NOMO-1 treated with dmso at 0.1 percent for 144 hours (cell line): ENCODE measurements at regions not wholly inside any gene's neighbourhood (a gene's known extent, or its start where the extent isn't known, plus 50 kb on each side); places are given as distances from the start of the nearest gene placed in this dataset.

ENCODE experiments used
- DNase-seq: peaks from one replicate; lab custom pipeline; 2025; ENCODE audit not compliant: unreplicated experiment; lab: John Stamatoyannopoulos, UW

DNA sequence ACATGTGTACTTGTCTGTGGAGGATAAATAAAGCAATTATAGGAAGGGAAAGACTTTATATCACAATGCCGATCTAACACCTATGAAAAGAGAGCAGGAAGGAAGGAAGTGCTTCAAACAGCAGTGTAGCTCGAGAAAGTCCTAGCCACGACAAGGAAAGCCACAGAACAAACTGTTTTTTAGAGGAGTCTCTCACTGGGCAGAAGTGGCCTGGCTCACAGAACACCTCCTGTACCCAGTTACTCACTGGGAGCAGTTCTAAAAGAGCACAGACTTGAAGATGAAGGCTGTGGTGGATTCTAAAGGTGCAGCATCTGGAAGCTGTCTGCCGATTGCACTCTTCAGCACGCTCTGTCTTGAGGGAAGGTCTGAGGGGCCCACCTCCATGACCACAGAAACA lies 248.8 kb upstream of the ATP11B start:
- DNase-seq = no peak

DNA sequence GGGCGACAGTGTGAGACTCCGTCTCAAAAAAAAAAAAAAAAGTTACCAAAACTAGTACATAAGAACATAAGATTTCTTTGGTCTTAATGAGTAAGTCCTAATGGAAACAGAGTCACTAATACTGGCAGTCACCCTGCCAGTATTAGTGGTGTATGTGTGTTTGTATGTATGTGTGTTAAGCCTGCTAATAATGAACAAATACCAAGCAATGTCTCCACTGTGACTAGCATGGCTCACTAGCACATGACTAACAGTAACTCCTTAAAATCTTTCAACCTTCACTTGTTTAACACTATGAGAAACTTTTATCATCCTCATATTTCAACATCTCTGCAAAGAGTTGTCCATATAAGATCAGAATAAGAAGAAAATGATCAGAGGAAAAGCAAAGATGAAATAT lies 231.0 kb upstream of the ATP11B start:
- DNase-seq = no peak

DNA sequence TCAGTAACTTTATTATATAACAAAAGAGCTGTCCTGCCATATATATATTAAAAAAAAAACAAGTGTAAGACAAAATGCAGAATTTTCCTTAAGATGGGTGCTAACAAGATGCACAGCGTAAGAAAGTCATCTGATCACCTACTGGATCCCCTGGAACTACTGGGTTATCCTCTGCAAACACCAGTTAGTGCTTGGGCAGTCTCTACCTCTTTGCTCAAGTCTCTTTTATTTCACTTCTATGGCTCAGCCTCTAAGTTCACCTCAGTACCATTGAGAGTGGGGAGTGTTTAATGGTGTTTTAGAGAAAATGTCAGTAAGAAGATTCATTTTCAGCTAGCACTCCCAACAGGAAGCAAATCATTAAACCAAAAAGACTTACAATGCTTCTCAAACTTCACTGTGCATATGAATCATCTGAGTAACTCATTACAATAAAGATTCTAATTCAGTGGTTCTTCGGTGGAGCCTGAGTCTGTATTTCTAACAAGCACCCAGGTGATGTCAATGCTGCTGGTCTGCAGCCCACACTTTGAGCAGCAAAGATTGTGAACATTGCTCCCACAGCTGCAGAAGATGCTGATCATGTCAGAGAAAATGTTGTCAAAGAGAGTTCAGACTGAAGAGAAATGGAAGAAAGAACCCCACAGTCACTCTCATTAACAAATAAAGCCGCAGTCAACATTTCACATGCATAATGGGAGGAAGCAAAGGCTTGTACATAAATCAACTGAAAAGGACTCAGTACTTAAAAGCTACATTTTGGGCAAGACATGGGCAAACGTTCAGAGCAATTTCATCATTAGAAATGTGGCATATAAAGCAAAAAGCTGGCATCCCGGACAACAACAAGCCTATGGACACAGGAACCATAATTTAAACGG lies 227.1 kb upstream of the ATP11B start:
- DNase-seq = no peak

- DNase-seq = no peak
These were observed 225.6 kb upstream of the ATP11B start for GRCh38 chr3:182567700-182568099.

- DNase-seq = no peak
These were observed 225.0 kb upstream of the ATP11B start for GRCh38 chr3:182568261-182568660.

GRCh38 chr3:182568876-182569275 lies 224.4 kb upstream of the ATP11B start:
- DNase-seq = no peak

DNA sequence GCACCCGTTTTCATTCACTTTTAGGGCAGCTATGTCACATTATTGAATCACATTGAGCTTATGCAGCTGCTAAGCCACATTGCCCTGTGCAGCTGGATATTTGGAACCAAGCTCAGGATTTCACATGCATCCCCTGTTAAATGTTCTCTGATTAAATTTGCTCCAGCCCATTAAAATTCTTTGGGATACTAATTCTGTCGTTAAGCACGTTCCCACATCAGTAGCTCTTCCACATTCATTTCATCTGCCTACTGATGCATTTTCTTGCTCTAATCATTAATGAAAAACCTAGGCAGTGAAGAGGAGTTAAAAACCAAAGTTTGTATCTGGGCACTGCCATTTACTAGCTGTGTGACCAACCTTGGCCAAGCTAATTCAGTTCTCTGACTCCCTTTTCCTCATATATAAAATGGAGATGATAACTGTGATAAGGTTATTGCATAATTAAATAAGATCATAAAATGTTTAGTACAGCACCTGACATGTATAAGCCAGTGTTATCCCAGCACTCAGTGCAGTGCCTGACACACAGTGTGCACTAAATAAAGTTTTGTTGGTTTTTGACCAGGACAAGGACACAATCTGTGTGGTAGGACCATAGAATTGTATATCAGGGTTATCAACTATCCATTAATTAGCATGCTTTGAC lies 222.2 kb upstream of the ATP11B start:
- DNase-seq = no peak

DNA sequence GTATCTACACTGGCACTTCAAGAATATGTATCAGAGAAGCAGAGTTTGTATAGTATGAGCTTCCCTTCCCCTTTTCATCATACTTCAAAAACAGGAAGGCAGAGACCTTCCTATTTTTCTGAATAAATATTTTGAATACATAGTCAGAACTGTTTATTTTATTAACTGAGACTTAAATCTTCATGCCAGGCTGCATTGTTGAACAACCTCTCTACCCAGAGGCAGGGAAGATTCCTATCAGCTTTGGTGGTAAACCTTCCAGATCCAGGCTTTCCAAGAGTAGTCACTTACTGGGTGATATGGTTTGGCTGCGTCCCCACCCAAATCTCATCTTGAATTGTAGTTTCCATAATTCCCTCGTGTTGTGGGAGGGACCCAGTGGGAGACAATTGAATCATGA lies 217.4 kb upstream of the ATP11B start:
- DNase-seq = no peak

DNA sequence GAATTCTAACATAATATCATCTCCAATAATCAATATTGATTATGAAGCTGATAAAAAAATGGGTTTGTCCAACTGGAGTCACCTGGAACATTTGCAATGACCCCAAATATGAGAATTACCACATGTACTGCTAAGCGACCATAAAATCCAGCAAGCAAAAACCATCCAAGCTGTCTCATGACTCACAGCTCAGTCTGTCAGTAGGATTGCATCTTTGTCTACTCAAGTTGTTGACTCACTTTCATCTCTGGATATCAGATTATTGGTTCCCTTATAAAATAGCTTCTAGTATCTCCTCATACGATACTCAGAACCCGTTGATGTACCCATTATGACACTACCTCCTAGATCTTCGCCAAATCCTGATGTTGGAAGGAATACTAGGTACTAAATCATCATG lies 209.8 kb upstream of the ATP11B start:
- DNase-seq = no peak

GRCh38 chr3:182585532-182586150 lies 207.7 kb upstream of the ATP11B start:
- DNase-seq = no peak

DNA sequence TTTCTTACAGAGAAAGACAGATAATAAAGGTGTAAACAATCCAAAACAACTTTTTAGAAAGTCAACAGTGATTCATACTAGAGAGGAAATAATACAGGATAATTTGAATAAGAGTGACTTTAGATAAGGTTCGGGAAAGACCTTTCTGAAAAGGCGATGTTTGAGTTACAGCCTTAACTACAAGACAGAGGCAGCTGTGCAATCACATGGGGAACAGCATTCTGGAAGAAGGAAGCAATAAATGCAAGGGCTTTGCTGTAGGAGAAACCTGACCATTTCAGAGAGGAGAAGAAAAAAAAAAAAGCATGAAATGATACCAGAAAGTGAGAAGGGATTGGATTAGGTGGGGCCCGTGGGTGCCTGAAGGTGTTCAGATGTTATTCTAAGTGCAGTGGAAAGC lies 200.6 kb upstream of the ATP11B start:
- DNase-seq = no peak

GRCh38 chr3:182596676-182597410 lies 196.5 kb upstream of the ATP11B start:
- DNase-seq = no peak

DNA sequence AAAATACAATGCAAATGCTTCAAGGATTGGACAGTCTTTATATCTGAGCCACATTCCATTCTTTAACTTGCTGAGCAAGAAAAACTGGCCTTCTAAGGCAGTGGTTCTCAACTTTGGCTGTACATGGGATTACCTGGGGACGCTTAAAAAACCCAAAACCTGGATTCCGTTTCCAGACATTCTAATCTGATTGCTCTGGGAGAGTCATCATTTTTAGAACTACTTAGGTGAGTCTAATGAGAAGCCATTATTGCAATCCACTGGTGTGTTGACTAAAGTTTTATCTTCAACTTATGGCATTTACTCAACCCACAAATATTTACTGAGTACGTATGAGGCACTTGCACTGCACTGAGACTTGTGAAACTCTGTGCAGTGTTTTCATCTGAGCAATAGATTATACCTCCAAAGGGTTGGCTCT lies 195.7 kb upstream of the ATP11B start:
- no peak for DNase-seq

DNA sequence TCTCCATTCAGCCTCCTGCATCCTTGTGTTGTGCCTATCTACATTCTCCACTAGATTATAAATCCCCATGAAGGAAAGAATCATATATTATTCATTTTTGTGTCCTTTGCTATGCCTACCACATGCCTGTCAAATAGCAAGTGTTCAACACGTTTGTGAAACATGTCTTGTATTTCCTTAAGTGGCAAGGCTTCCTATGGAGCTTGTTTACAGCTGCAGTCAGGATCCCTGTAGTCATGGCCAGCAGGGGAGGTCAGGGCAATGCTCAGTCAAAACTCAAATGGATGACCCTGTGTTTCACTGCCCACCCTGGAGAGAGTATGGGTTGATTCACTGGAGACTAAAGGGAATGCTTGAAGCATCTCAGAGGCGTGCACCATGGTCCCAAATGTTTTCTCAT lies 191.7 kb upstream of the ATP11B start:
- DNase-seq = no peak

DNA sequence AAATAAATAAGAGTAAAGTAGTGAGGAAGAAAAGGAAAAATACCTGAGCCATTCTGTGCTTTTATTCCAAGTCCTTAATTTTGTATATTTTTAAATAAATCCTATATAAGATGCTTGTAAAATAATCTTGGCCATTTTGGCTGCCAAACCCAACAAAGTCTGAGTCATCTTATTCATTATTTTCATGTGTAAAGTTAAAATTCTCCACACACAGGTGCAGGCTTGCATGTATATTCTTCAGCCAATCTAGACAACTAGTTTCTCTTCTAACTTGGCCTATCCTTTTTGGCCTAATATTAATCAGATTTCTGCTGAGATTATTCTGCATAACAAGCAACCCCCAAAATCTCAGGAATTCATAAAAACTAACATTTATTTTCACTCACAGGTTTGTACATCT lies 189.8 kb upstream of the ATP11B start:
- DNase-seq = no peak

DNA sequence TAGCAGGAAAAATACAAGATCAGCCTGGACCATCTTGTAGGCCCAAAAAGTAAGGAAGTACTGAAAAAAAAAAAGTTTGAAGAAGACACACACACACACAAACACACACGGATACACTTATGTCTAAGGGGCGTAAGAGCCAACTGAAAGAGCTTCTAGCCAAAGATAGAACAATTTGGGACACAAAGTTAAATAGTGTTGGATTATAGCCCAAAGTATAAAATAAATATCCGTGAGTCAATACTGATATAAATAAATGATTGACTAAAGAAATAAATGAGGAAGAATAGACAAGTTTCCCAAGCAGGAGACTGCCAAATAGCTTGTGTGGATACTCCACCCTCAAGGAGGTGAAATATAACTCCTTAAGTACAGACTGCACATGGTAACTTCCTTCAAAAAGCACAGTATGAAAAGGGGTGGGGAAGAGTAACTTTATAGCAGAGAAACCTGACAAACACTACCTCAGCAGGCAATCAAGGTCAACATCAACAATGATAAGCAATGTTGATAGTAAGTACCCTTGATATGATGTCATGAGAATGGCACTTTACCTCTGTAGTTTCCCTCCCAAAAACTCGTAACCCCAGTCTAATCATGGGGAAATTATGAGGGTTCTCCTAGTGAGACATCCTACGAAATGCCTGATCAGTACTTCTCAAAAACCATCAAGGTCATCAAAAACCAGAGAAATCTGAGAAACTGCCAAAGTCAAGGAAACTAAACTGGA lies 187.3 kb upstream of the ATP11B start:
- DNase-seq = no peak

- DNase-seq = no peak
These were observed 186.3 kb upstream of the ATP11B start for GRCh38 chr3:182606905-182607504.

DNA sequence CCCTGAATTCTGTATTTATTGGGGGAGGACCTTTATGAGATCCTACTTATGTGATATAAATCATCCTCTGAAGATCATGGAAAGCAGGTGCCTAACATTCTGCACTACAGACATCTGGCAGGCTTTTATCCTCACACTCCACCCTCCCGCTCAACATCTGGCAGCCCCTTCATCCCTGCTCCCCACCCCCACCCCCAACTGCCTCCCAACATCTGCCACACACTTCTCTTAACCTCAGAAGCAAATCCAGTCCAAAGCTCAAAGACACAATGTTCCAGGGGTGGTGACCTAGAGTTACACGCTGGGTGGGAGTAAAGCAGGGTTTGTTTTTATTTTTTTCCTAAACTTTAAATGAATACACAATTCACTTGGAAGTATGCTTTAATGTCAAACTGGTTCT lies 184.5 kb upstream of the ATP11B start:
- DNase-seq = no peak

GRCh38 chr3:182609575-182610156 lies 183.6 kb upstream of the ATP11B start:
- DNase-seq = no peak

DNA sequence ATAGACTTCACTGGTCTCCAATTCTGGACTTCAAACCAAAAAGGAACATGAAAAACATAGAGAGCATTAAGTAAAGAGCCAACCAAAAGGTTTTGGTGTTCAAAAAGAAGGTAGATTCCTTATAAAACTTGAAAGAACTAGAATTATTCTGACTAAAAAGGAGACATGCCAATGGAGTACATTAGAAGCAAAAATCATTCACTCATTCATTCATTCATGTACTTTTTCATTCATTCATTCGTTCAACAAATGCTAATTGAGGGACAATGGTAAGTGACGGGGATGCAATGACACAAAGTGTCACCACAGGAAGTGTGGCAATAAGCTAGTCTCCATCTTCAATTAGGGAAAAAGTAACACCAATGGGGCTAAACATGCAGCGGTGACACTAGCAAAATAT lies 181.0 kb upstream of the ATP11B start:
- DNase-seq = no peak
